Thyroid gland (tissue), 4 donors: ENCODE measurements at regions not wholly inside any gene's neighbourhood (a gene's known extent, or its start where the extent isn't known, plus 50 kb on each side); places are given as distances from the start of the nearest gene placed in this dataset.

Experiments
- CTCF ChIP-seq, 6 experiments: fragments of 200-600 bp in 3 of 6; fragments of 450-650 bp in 3 of 6; sonication (generic) in 3 of 6; IDR thresholded peaks; one replicate each; pipeline ENCODE4 v1.5.1; 2016 to 2019; ENCODE audit warnings: antibody characterized with exemption in 6 of 6, mild to moderate bottlenecking in 2 of 6, inconsistent platforms in 1 of 6, moderate library complexity in 1 of 6
- POLR2A ChIP-seq, 2 donors: fragments of 450-650 bp; IDR thresholded peaks; one replicate each; pipeline ENCODE4 v1.6.1; 2017; ENCODE audit warnings: antibody characterized with exemption in 2 of 2, mild to moderate bottlenecking in 2 of 2, moderate library complexity in 1 of 2

- TF ChIP-seq CTCF (IDR thresholded peaks at IDR 0.05), result no peak
- TF ChIP-seq POLR2A (IDR thresholded peaks at IDR 0.05), result no peak
Observed at GRCh38 chr13:87334176-87334575, 337.0 kb upstream of the SLITRK5 start.
